PFSK-1 (cell line): ENCODE measurements at regions not wholly inside any gene's neighbourhood (a gene's known extent, or its start where the extent isn't known, plus 50 kb on each side); places are given as distances from the start of the nearest gene placed in this dataset.

Experiments
- FOXP2 ChIP-seq: optimal IDR thresholded peaks from 2 replicates; pipeline ENCODE3; 2011; ENCODE audit warnings: borderline replicate concordance, control low read depth, inconsistent platforms; ENCODE audit not compliant: insufficient read depth; ENCODE audit errors: extremely low read length, extremely low read depth
- POLR2AphosphoS5 ChIP-seq: IDR thresholded peaks from 2 replicates; pipeline ENCODE4 v1.6.1; 2012; ENCODE audit warnings: low read depth, mild to moderate bottlenecking, control low read depth, low read length, moderate library complexity
- SIN3A ChIP-seq: IDR thresholded peaks from 2 replicates; pipeline ENCODE4 v1.6.1; 2012; ENCODE audit warnings: mild to moderate bottlenecking, low read length, moderate library complexity, borderline replicate concordance; ENCODE audit not compliant: insufficient read depth
- TAF1 ChIP-seq: IDR thresholded peaks from 2 replicates; pipeline ENCODE4 v1.6.1; 2012; ENCODE audit warnings: low read length, control low read depth, borderline replicate concordance; ENCODE audit not compliant: insufficient read depth
- TF ChIP-seq, protein P1 (sequence below), 2 experiments: IDR thresholded peaks; 2 replicates each; pipeline versions ENCODE4 v1.6.1 to v1.8.0; 2011 to 2012; ENCODE audit warnings: low read depth in 2 of 2, low read length in 2 of 2, control low read depth in 1 of 2, inconsistent platforms in 1 of 2, mild to moderate bottlenecking in 1 of 2, moderate library complexity in 1 of 2; ENCODE audit not compliant: insufficient read depth in 1 of 2

- TF ChIP-seq TAF1 (no peak), POLR2AphosphoS5 (no peak), SIN3A (no peak), FOXP2 (no peak)
- TF ChIP-seq, protein P1, sequence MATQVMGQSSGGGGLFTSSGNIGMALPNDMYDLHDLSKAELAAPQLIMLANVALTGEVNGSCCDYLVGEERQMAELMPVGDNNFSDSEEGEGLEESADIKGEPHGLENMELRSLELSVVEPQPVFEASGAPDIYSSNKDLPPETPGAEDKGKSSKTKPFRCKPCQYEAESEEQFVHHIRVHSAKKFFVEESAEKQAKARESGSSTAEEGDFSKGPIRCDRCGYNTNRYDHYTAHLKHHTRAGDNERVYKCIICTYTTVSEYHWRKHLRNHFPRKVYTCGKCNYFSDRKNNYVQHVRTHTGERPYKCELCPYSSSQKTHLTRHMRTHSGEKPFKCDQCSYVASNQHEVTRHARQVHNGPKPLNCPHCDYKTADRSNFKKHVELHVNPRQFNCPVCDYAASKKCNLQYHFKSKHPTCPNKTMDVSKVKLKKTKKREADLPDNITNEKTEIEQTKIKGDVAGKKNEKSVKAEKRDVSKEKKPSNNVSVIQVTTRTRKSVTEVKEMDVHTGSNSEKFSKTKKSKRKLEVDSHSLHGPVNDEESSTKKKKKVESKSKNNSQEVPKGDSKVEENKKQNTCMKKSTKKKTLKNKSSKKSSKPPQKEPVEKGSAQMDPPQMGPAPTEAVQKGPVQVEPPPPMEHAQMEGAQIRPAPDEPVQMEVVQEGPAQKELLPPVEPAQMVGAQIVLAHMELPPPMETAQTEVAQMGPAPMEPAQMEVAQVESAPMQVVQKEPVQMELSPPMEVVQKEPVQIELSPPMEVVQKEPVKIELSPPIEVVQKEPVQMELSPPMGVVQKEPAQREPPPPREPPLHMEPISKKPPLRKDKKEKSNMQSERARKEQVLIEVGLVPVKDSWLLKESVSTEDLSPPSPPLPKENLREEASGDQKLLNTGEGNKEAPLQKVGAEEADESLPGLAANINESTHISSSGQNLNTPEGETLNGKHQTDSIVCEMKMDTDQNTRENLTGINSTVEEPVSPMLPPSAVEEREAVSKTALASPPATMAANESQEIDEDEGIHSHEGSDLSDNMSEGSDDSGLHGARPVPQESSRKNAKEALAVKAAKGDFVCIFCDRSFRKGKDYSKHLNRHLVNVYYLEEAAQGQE (IDR thresholded peaks at IDR 0.05; ENCODE audit: insufficient read depth in 1 of 2, low read depth in 2 of 2, low read length in 2 of 2), result no peak
Observed at GRCh38 chr3:103349760-103350159, 914.9 kb downstream of the ZPLD1 start.
